ENCODE measurements at regions not wholly inside any gene's neighbourhood (a gene's known extent, or its start where the extent isn't known, plus 50 kb on each side); places are given as distances from the start of the nearest gene placed in this dataset.

DNA sequence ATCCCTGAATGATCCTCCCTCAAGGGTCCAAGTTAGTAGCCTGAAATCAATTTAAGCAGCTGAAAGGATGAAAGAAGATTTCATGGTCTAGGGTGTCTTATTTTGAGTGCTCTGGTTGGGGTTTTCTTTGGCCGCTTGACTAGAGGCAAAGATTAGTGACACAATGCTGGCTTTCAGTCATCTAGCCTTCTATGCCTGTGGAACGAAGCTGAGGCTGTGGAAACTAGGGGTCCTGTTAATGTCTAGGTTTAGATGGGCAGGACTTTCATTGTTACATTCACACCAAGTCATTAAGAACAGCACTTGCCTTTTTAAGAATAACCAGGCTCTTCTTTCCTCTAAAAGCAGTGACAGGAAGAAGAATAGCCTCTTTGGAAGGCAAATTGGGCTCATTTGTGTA, 253.8 kb upstream of the E2F7 start:
- peaks cover 5% of the 10 kb centered on the region in 2 experiments for H3K27me3 ChIP-seq (ENCODE audit: control insufficient read depth in 2 of 2, insufficient read depth in 2 of 2, low read length in 2 of 2)
- FAIRE-seq (no peak), DNase-seq (ENCODE audit: low read depth, low spot score) (no peak)
- H2AFZ ChIP-seq (ENCODE audit: low read depth, low read length), result no peak overlapping the region
- H3K36me3 ChIP-seq (ENCODE audit: control insufficient read depth in 2 of 2, extremely low read depth in 1 of 2, insufficient read depth in 2 of 2, low read length in 2 of 2), result no peaks in the 10 kb centered on the region
- TF ChIP-seq GATA2 (IDR thresholded peaks at IDR 0.05; ENCODE audit: insufficient read depth, insufficient read length, low read depth, low read length), result no peak
- TF ChIP-seq POLR2AphosphoS5 (IDR thresholded peaks at IDR 0.05; ENCODE audit: insufficient read depth, low read depth, low read length), result no peak
- TF ChIP-seq EZH2 (IDR thresholded peaks at IDR 0.05; ENCODE audit: borderline replicate concordance, low read depth, low read length, severe bottlenecking), result no peak
- TF ChIP-seq JUN (IDR thresholded peaks at IDR 0.05; ENCODE audit: borderline replicate concordance, insufficient read depth, insufficient read length, low read depth), result no peak
- TF ChIP-seq, protein P1, sequence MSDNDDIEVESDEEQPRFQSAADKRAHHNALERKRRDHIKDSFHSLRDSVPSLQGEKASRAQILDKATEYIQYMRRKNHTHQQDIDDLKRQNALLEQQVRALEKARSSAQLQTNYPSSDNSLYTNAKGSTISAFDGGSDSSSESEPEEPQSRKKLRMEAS (IDR thresholded peaks at IDR 0.05; ENCODE audit: insufficient read depth, insufficient read length), result no peak
- no peak for TF ChIP-seq POLR2A (IDR thresholded peaks at IDR 0.05; ENCODE audit: low read depth, low read length)
- TF ChIP-seq MYC (IDR thresholded peaks at IDR 0.05; ENCODE audit: low read depth, low read length), result no peak
- no peak for TF ChIP-seq FOS (IDR thresholded peaks at IDR 0.05; ENCODE audit: borderline replicate concordance, insufficient read depth, low read length)
- TF ChIP-seq, protein P2, sequence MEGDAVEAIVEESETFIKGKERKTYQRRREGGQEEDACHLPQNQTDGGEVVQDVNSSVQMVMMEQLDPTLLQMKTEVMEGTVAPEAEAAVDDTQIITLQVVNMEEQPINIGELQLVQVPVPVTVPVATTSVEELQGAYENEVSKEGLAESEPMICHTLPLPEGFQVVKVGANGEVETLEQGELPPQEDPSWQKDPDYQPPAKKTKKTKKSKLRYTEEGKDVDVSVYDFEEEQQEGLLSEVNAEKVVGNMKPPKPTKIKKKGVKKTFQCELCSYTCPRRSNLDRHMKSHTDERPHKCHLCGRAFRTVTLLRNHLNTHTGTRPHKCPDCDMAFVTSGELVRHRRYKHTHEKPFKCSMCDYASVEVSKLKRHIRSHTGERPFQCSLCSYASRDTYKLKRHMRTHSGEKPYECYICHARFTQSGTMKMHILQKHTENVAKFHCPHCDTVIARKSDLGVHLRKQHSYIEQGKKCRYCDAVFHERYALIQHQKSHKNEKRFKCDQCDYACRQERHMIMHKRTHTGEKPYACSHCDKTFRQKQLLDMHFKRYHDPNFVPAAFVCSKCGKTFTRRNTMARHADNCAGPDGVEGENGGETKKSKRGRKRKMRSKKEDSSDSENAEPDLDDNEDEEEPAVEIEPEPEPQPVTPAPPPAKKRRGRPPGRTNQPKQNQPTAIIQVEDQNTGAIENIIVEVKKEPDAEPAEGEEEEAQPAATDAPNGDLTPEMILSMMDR (IDR thresholded peaks at IDR 0.05; ENCODE audit: extremely low read depth in 1 of 2, insufficient read depth in 1 of 2, low read depth in 1 of 2, low read length in 2 of 2), result no peak
- no peak overlapping the region for H3K4me2 ChIP-seq (ENCODE audit: insufficient read depth, low read length)
- H3K27ac ChIP-seq (ENCODE audit: insufficient read depth, low read depth, low read length), result no peak overlapping the region
- H3K79me2 ChIP-seq (ENCODE audit: control insufficient read depth, insufficient read depth, low read length), result no peaks in the 10 kb centered on the region
- intact Hi-C loops (cut with micrococcal nuclease), result no loop called here
- ChIA-PET CTCF (no interaction called here), POLR2A (interaction anchor here (0.7 kb wide), 1 partner anchor 160 kb away, joined by 5 read pairs; no protein-coding TSS in a partner anchor)
- H3K9ac ChIP-seq (replicated peaks; ENCODE audit: extremely low read depth, insufficient read depth, low read length), result no peak overlapping the region
- H3K9me1 ChIP-seq (replicated peaks; ENCODE audit: control insufficient read depth, extremely low read depth, insufficient read depth, low read length), result no peaks in the 10 kb centered on the region
- no peaks in the 10 kb centered on the region for H3K4me1 ChIP-seq (ENCODE audit: control insufficient read depth, extremely low read depth, insufficient read depth, low read length)
- no peaks in the 10 kb centered on the region for H3K9me3 ChIP-seq (replicated peaks; ENCODE audit: control insufficient read depth, insufficient read depth, low read length)
- no peak overlapping the region for H3K4me3 ChIP-seq (replicated peaks in 1 of 3; ENCODE audit: insufficient read depth in 1 of 3, low read depth in 1 of 3, low read length in 3 of 3)
- H4K20me1 ChIP-seq (replicated peaks; ENCODE audit: control insufficient read depth, extremely low read depth, insufficient read depth, low read length), result no peaks in the 10 kb centered on the region
- dilution Hi-C loops (cut with MboI; ENCODE audit: extremely low pct_ligation_motif_present, low sequenced_read_pairs), result no loop called here
- BruUV-seq (replicated peaks), result no TSS peak

Measured in endothelial cell of umbilical vein (primary cell).